Neutrophil (primary cell): ENCODE measurements at regions not wholly inside any gene's neighbourhood (a gene's known extent, or its start where the extent isn't known, plus 50 kb on each side); places are given as distances from the start of the nearest gene placed in this dataset.

Experiments
- H3K27ac ChIP-seq: fragments of 200-600 bp; sonication (generic); 2 replicates; pipeline ENCODE4 v1.5.1; 2016; ENCODE audit warnings: mild to moderate bottlenecking, moderate library complexity
- H3K27me3 ChIP-seq: fragments of 200-600 bp; sonication (generic); 2 replicates; pipeline ENCODE4 v1.6.0; 2016; ENCODE audit warnings: mild to moderate bottlenecking
- H3K36me3 ChIP-seq: fragments of 200-600 bp; sonication (generic); 2 replicates; pipeline ENCODE4 v1.5.1; 2017
- H3K4me1 ChIP-seq, 2 experiments: fragments of 200-600 bp in 1 of 2; sonication (generic) in 1 of 2; 1 replicate in 1 of 2; 2 replicates in 1 of 2; pipeline versions ENCODE4 v1.5.1 to v1.6.1; 2013 to 2016; ENCODE audit warnings: low read depth in 1 of 2, low read length in 1 of 2, mild to moderate bottlenecking in 1 of 2, moderate library complexity in 1 of 2; ENCODE audit not compliant: control insufficient read depth in 1 of 2, insufficient read depth in 1 of 2
- H3K4me3 ChIP-seq, 2 experiments: fragments of 200-600 bp in 1 of 2; sonication (generic) in 1 of 2; 1 replicate in 1 of 2; 2 replicates in 1 of 2; pipeline ENCODE4 v1.5.1; 2013 to 2016; ENCODE audit warnings: low read depth in 1 of 2, low read length in 1 of 2, mild to moderate bottlenecking in 1 of 2, moderate library complexity in 1 of 2
- H3K9me3 ChIP-seq: fragments of 200-600 bp; sonication (generic); 2 replicates; pipeline ENCODE4 v1.5.1; 2016
- TF ChIP-seq, protein P1 (sequence below): fragments of 200-600 bp; sonication (generic); IDR thresholded peaks from 2 replicates; pipeline ENCODE4 v1.5.1; 2016; ENCODE audit warnings: antibody characterized with exemption

DNA sequence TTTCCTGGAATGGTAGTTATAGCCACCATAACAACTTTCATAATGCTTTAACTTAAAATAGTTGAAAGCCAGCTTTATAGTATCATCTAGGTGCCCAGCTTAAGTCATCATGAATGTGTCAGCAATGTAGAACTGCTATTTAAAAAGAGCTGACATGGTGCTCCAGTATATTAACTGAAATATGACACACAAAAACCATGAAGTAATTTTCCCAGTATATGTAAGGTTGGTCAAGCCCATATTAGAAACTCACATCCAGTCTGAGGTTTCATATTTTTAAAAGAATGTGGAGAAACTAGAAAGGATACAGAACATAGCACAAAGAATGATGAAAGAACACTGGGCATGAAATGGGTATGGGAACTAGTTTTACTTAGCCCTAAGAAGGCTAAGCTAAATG, 121.3 kb upstream of the KRAS start:
- TF ChIP-seq, protein P1, sequence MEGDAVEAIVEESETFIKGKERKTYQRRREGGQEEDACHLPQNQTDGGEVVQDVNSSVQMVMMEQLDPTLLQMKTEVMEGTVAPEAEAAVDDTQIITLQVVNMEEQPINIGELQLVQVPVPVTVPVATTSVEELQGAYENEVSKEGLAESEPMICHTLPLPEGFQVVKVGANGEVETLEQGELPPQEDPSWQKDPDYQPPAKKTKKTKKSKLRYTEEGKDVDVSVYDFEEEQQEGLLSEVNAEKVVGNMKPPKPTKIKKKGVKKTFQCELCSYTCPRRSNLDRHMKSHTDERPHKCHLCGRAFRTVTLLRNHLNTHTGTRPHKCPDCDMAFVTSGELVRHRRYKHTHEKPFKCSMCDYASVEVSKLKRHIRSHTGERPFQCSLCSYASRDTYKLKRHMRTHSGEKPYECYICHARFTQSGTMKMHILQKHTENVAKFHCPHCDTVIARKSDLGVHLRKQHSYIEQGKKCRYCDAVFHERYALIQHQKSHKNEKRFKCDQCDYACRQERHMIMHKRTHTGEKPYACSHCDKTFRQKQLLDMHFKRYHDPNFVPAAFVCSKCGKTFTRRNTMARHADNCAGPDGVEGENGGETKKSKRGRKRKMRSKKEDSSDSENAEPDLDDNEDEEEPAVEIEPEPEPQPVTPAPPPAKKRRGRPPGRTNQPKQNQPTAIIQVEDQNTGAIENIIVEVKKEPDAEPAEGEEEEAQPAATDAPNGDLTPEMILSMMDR, result no peak
- Histone ChIP-seq H3K4me3 (no peak overlapping the region), H3K4me1 (no peaks in the 10 kb centered on the region), H3K27me3 (no peaks in the 10 kb centered on the region), H3K27ac (no peak overlapping the region), H3K36me3 (no peaks in the 10 kb centered on the region), H3K9me3 (no peaks in the 10 kb centered on the region)

DNA sequence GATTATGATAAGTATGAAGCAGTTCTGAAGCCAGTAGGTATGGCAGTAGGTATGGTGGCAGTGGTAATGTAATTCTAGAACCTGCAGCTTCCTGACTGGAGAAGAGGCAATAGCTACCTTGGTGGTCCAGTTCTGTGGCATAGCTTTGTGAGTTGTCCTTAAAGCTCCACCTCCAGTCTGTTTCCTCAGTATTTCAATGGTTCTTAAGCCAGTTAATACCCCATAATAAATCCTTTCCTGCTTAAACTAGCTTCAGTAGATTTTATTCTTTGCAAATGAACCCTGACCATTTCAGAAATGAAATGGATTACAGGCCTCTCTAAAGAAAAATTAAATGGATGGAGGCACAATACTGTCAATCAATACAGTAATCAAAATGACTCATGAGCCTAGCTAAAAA, 117.8 kb upstream of the KRAS start:
- no peaks in the 10 kb centered on the region for H3K36me3 ChIP-seq

DNA sequence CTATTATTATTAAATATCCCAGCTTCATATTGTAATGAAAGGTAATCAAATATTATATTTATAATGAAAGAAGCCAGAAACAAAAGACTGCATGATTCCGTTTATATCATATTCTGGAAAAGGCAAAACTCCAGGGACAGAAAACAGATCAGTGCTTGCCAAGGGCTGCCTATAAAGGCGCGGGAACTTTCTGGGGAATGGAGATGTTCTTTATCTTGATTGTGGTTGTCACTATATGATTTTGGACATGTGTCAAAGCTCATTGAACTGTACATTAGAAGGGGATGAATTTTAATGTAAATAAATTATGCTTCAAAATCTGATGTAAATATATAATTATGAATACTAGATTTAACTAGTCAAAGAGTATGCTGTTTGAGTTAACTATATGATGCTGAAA, 115.4 kb upstream of the KRAS start:
- Histone ChIP-seq H3K4me3 (no peak overlapping the region), H3K27ac (no peak overlapping the region), H3K27me3 (no peaks in the 10 kb centered on the region), H3K4me1 (no peaks in the 10 kb centered on the region), H3K9me3 (no peaks in the 10 kb centered on the region), H3K36me3 (no peaks in the 10 kb centered on the region)
- TF ChIP-seq, protein P1, result no peak

More for the DNA sequence above, 117.8 kb upstream of the KRAS start:
- Histone ChIP-seq H3K9me3 (no peaks in the 10 kb centered on the region), H3K27ac (no peak overlapping the region), H3K4me1 (no peaks in the 10 kb centered on the region), H3K27me3 (no peaks in the 10 kb centered on the region), H3K4me3 (no peak overlapping the region)
- TF ChIP-seq, protein P1, result no peak

DNA sequence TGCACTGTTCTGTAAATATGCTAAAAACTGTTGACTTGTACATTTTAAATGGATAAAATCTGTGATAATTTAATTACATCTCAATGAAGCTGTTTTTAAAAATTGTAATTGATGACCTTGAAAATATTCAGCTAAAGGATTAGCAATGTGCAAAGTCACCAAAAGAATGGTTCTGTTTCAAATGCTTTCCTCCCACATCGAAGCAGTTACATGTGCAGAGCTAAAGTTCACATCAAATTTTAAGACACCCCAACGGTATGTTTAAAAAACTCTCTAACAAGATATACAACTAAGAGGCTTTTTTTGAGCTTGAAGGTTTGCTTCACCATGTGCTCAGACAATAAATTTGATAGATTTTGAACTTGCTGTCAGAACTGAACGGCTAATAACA, 114.6 kb upstream of the KRAS start:
- H3K4me3 ChIP-seq, result no peak overlapping the region
- H3K36me3 ChIP-seq, result no peaks in the 10 kb centered on the region
- H3K9me3 ChIP-seq, result no peaks in the 10 kb centered on the region
- no peaks in the 10 kb centered on the region for H3K27me3 ChIP-seq
- no peak overlapping the region for H3K27ac ChIP-seq
- H3K4me1 ChIP-seq, result no peaks in the 10 kb centered on the region
- TF ChIP-seq, protein P1, result no peak

DNA sequence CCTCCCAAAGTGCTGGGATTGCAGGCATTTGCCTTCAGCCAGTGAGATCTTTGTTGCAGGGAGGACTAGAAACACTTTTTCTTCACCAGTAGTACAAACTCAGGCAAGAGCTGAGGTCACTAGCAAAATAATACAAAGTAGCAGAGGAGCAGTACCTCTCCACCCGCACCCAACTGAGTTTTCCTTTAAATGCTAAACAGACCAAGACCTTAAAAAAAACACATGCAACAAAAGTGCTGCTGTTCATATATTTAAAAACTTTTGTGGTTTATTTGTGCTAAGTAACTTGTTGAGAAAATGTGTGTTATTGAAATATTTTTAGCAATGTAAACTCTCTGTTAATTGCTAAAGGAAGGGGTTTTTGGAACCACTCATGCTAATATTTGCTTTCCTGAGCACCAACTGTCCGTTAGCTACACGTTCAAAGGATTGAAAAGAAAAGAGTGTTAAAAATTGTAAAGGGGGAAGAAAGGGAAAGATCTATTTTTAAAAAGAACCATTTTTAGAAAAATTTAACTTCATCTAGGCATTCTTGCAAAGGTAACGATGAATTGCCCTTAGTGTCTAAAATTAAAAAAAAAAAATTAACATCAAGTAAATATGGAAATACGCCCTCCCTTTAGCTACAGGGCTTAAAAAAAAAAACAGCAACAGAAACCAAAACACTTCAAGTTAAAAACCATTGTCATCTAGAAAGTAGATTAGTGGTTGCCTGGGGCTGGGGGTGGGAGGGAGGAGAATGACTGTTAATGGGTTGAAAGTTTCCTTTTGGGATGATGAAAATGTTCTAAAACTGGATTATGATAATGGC, 114.0 kb upstream of the KRAS start:
- TF ChIP-seq, protein P1, result no peak
- Histone ChIP-seq H3K27ac (no peak overlapping the region), H3K4me3 (no peak overlapping the region), H3K36me3 (no peaks in the 10 kb centered on the region), H3K9me3 (no peaks in the 10 kb centered on the region), H3K27me3 (no peaks in the 10 kb centered on the region), H3K4me1 (no peaks in the 10 kb centered on the region)
